ENCODE measurements at regions not wholly inside any gene's neighbourhood (a gene's known extent, or its start where the extent isn't known, plus 50 kb on each side); places are given as distances from the start of the nearest gene placed in this dataset.

DNA sequence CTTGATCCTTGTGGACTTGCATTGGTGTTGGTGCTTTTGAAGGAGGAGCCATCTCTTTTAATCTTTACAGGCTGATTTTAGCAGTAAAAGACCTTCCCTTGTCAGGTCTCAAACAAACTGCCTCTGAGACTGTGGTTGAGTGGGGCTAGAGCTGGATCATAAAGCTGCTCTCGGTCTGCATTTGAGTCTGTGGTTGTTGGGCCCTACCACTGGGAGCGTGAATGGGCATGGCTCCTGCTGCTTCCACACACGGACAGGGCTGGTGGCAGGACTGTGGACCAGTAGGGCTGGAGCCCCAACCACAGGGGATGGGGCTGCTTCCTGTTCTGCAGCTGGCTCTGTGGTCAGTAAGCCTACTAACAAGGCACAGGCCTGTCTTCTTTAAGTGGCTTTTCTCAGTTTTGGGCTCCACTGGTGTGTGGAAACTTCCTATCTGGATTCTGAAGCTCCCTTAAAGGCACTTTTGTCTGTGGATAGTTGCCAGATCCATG, 130.6 kb downstream of the RBM46 start:
- Histone ChIP-seq H3K9me3 (no peaks in the 10 kb centered on the region), H3K4me2 (no peak overlapping the region), H3K27ac (no peak overlapping the region), H3K4me3 (no peak overlapping the region), H3K4me1 (no peaks in the 10 kb centered on the region)
- FAIRE-seq (no peak), ATAC-seq (no peak), DNase-seq (ENCODE audit: low read depth in 1 of 2, low spot score in 1 of 2) (no peak)
- WGBS (ENCODE audit: missing lambda C conversion rate): no CpG with 5 or more reads among the region's 3 CpGs
- no peak for TF ChIP-seq RCOR1 (IDR thresholded peaks at IDR 0.05; ENCODE audit: low read depth, low read length)
- no peak for TF ChIP-seq ESRRA (IDR thresholded peaks at IDR 0.05; ENCODE audit: borderline replicate concordance, low read length)
- TF ChIP-seq CBX8 (IDR thresholded peaks at IDR 0.05): no peak
- TF ChIP-seq TFCP2L1 (CRISPR knock-in tag; IDR thresholded peaks at IDR 0.05): no peak
- no peak for TF ChIP-seq ZSCAN20 (CRISPR knock-in tag; IDR thresholded peaks at IDR 0.05)
- TF ChIP-seq ZFP36 (IDR thresholded peaks at IDR 0.05; ENCODE audit: borderline replicate concordance, partially characterized antibody): no peak
- no peak for TF ChIP-seq BHLHE40 (IDR thresholded peaks at IDR 0.05; ENCODE audit: low read depth, low read length)
- TF ChIP-seq CHD4 (IDR thresholded peaks at IDR 0.05; ENCODE audit: borderline replicate concordance): no peak
- no peak for TF ChIP-seq HOXA7 (CRISPR knock-in tag; IDR thresholded peaks at IDR 0.05)
- no peak for TF ChIP-seq MAFK (IDR thresholded peaks at IDR 0.05; ENCODE audit: partially characterized antibody)
- TF ChIP-seq ZC3H11A (IDR thresholded peaks at IDR 0.05): no peak
- no peak for TF ChIP-seq GATA3 (IDR thresholded peaks at IDR 0.05; ENCODE audit: borderline replicate concordance)
- TF ChIP-seq MYC (IDR thresholded peaks at IDR 0.05; ENCODE audit: borderline replicate concordance, low read length): no peak
- no peak for TF ChIP-seq JUN (IDR thresholded peaks at IDR 0.05)
- no peak for TF ChIP-seq NR3C1 (IDR thresholded peaks at IDR 0.05)
- TF ChIP-seq, protein P1, sequence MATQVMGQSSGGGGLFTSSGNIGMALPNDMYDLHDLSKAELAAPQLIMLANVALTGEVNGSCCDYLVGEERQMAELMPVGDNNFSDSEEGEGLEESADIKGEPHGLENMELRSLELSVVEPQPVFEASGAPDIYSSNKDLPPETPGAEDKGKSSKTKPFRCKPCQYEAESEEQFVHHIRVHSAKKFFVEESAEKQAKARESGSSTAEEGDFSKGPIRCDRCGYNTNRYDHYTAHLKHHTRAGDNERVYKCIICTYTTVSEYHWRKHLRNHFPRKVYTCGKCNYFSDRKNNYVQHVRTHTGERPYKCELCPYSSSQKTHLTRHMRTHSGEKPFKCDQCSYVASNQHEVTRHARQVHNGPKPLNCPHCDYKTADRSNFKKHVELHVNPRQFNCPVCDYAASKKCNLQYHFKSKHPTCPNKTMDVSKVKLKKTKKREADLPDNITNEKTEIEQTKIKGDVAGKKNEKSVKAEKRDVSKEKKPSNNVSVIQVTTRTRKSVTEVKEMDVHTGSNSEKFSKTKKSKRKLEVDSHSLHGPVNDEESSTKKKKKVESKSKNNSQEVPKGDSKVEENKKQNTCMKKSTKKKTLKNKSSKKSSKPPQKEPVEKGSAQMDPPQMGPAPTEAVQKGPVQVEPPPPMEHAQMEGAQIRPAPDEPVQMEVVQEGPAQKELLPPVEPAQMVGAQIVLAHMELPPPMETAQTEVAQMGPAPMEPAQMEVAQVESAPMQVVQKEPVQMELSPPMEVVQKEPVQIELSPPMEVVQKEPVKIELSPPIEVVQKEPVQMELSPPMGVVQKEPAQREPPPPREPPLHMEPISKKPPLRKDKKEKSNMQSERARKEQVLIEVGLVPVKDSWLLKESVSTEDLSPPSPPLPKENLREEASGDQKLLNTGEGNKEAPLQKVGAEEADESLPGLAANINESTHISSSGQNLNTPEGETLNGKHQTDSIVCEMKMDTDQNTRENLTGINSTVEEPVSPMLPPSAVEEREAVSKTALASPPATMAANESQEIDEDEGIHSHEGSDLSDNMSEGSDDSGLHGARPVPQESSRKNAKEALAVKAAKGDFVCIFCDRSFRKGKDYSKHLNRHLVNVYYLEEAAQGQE (IDR thresholded peaks at IDR 0.05): no peak
- TF ChIP-seq NFE2L2 (conservative IDR thresholded peaks at IDR 0.05; ENCODE audit: low read length): no peak
- TF ChIP-seq POLR2AphosphoS2 (conservative IDR thresholded peaks at IDR 0.05; ENCODE audit: low read length): no peak
- POLR2A ChIA-PET: no interaction called here
- CTCF ChIA-PET: interaction anchor here (0.8 to 0.9 kb wide), 2 partner anchors 16 to 55 kb away, joined by 3 read pairs; no protein-coding TSS in a partner anchor

DNA sequence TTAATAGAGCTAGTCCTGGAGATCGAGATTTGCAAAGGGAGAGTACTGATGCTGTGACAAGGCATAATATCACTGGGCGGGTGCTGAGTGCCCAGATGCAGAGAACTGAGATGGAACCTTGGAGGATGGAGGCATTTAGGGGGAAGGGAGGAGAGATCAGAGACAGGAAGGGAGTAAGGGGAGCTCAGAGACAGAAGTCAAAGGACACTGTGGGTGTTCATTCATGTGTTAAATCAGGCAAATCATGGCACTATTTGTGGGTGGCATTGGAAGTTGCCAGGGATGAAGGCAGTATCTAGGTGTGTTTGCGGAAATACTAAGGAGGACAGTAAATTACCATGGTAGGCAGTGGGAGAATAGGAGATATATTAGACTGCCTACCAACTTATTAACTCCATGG, 135.0 kb downstream of the RBM46 start:
- no peak for TF ChIP-seq SREBF2 (IDR thresholded peaks at IDR 0.05)
- no peak for TF ChIP-seq NR3C1 (IDR thresholded peaks at IDR 0.05)
- no peak for TF ChIP-seq HOXB13 (CRISPR knock-in tag; IDR thresholded peaks at IDR 0.05; ENCODE audit: low read depth)
- no peak for TF ChIP-seq CHD2 (IDR thresholded peaks at IDR 0.05; ENCODE audit: low read length, partially characterized antibody)
- TF ChIP-seq SMC3 (IDR thresholded peaks at IDR 0.05): no peak
- no peak for TF ChIP-seq RFX5 (IDR thresholded peaks at IDR 0.05)
- no peak for TF ChIP-seq CBX8 (IDR thresholded peaks at IDR 0.05)
- TF ChIP-seq, protein P2, sequence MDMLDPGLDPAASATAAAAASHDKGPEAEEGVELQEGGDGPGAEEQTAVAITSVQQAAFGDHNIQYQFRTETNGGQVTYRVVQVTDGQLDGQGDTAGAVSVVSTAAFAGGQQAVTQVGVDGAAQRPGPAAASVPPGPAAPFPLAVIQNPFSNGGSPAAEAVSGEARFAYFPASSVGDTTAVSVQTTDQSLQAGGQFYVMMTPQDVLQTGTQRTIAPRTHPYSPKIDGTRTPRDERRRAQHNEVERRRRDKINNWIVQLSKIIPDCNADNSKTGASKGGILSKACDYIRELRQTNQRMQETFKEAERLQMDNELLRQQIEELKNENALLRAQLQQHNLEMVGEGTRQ (IDR thresholded peaks at IDR 0.05): no peak
- TF ChIP-seq, protein P3, sequence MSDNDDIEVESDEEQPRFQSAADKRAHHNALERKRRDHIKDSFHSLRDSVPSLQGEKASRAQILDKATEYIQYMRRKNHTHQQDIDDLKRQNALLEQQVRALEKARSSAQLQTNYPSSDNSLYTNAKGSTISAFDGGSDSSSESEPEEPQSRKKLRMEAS (IDR thresholded peaks at IDR 0.05): no peak
- TF ChIP-seq MAZ (IDR thresholded peaks at IDR 0.05; ENCODE audit: borderline replicate concordance, low read depth, low read length): no peak
- TF ChIP-seq POLR2AphosphoS2 (conservative IDR thresholded peaks at IDR 0.05; ENCODE audit: low read length): no peak
- TF ChIP-seq NFE2L2 (conservative IDR thresholded peaks at IDR 0.05; ENCODE audit: low read length): no peak
- no peak for TF ChIP-seq JUN (IDR thresholded peaks at IDR 0.05)
- TF ChIP-seq CHD4 (IDR thresholded peaks at IDR 0.05; ENCODE audit: borderline replicate concordance): no peak
- no peak for TF ChIP-seq ZFP36 (IDR thresholded peaks at IDR 0.05; ENCODE audit: borderline replicate concordance, partially characterized antibody)
- TF ChIP-seq FOSL2 (IDR thresholded peaks at IDR 0.05): no peak
- no peak for TF ChIP-seq FOSL2 (CRISPR knock-in tag; IDR thresholded peaks at IDR 0.05)
- TF ChIP-seq CBX2 (IDR thresholded peaks at IDR 0.05; ENCODE audit: borderline replicate concordance, low read depth): no peak
- TF ChIP-seq, protein P4, sequence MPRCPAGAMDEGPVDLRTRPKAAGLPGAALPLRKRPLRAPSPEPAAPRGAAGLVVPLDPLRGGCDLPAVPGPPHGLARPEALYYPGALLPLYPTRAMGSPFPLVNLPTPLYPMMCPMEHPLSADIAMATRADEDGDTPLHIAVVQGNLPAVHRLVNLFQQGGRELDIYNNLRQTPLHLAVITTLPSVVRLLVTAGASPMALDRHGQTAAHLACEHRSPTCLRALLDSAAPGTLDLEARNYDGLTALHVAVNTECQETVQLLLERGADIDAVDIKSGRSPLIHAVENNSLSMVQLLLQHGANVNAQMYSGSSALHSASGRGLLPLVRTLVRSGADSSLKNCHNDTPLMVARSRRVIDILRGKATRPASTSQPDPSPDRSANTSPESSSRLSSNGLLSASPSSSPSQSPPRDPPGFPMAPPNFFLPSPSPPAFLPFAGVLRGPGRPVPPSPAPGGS (IDR thresholded peaks at IDR 0.05): no peak
- no peak for TF ChIP-seq ESRRA (IDR thresholded peaks at IDR 0.05; ENCODE audit: borderline replicate concordance, low read length)
- no peak overlapping the region for H3K4me2 ChIP-seq
- 24% methylated on average over 3 of the region's 3 CpGs for WGBS (ENCODE audit: missing lambda C conversion rate)
- FAIRE-seq (no peak), DNase-seq (ENCODE audit: low read depth in 1 of 2, low spot score in 1 of 2) (no peak), ATAC-seq (no peak)
- POLR2A ChIA-PET: no interaction called here
- H3K9me3 ChIP-seq: no peaks in the 10 kb centered on the region
- no peak overlapping the region for H3K27ac ChIP-seq
- H3K4me1 ChIP-seq: no peaks in the 10 kb centered on the region
- CTCF ChIA-PET: no interaction called here
- no peak overlapping the region for H3K4me3 ChIP-seq

Measured in A549 (cell line).